HCT116 (cell line): ENCODE measurements at regions not wholly inside any gene's neighbourhood (a gene's known extent, or its start where the extent isn't known, plus 50 kb on each side); places are given as distances from the start of the nearest gene placed in this dataset.

Experiments
- ATAC-seq: fragments of 200-7000 bp; cut with Tn5 transposase; 2 replicates; pipeline ENCODE4 v1.9.1; 2020; ENCODE audit warnings: mild to moderate bottlenecking, moderate library complexity
- BruUV-seq: library from RNA; stranded (reverse); fragments of 400-500 nt; replicated peaks from 2 replicates; lab custom pipeline; 2021; lab: Mats Ljungman, UMichigan
- CTCF ChIA-PET: fragments of 300-600 bp; sonication (Branson Sonifier 250); formaldehyde crosslinking; loops from one replicate; lab custom pipeline; 2021; ENCODE audit warnings: antibody characterized with exemption; lab: Charles Lee
- POLR2A ChIA-PET: fragments of 300-600, 350-600 bp; sonication (Branson Sonifier 250); formaldehyde crosslinking; loops from one replicate; lab custom pipeline; 2021; ENCODE audit warnings: antibody characterized with exemption; lab: Charles Lee
- RAD21 ChIA-PET, 2 experiments: fragments of 300-600 bp; sonication (Branson Sonifier 250); formaldehyde crosslinking; loops; one replicate each; lab custom pipeline; 2023; ENCODE audit warnings: low total read pairs in 2 of 2; ENCODE audit not compliant: uncharacterized antibody in 2 of 2, unreplicated experiment in 2 of 2, low non-redundant PET in 1 of 2; lab: Charles Lee
- DNase-seq: peaks from one replicate; pipeline ENCODE4 v3.0.0-alpha.2; 2010; ENCODE audit warnings: low read depth, low spot score
- H2AFZ ChIP-seq: fragments of 200-600 bp; shearing (Covaris generic), sonication (generic); 2 replicates; pipeline ENCODE4 v1.6.1; 2017; ENCODE audit warnings: low read depth, mixed run types, mixed read lengths, antibody characterized with exemption, low read length; ENCODE audit not compliant: poor library complexity, severe bottlenecking
- H3K27ac ChIP-seq: 2 replicates; pipeline ENCODE4 v1.5.1; 2012; ENCODE audit warnings: low read depth, low read length
- H3K27me3 ChIP-seq: fragments of 200-600 bp; sonication (generic); 2 replicates; pipeline ENCODE4 v1.6.1; 2016; ENCODE audit warnings: mixed run types, low read length, mixed read lengths; ENCODE audit not compliant: insufficient read depth
- H3K36me3 ChIP-seq, 2 experiments: fragments of 200-500 bp in 1 of 2; fragments of 200-600 bp in 1 of 2; sonication (Bioruptor generic) in 1 of 2; sonication (generic) in 1 of 2; 2 replicates each; pipeline versions ENCODE4 v1.5.1 to v1.6.1; 2014 to 2016; ENCODE audit warnings: low read length in 2 of 2, inconsistent platforms in 1 of 2, mixed read lengths in 1 of 2, mixed run types in 1 of 2; ENCODE audit not compliant: insufficient read depth in 2 of 2, control insufficient read depth in 1 of 2
- H3K4me1 ChIP-seq, 2 experiments: fragments of 200-600 bp in 1 of 2; sonication (generic) in 1 of 2; 2 replicates each; pipeline versions ENCODE4 v1.5.1 to v1.6.1; 2012 to 2017; ENCODE audit warnings: low read length in 2 of 2, inconsistent platforms in 1 of 2, mild to moderate bottlenecking in 1 of 2, mixed read lengths in 1 of 2, mixed run types in 1 of 2, moderate library complexity in 1 of 2; ENCODE audit not compliant: insufficient read depth in 2 of 2, control insufficient read depth in 1 of 2
- H3K4me2 ChIP-seq: fragments of 200-600 bp; sonication (generic); 2 replicates; pipeline ENCODE4 v1.6.1; 2017; ENCODE audit warnings: mixed run types, low read length, mixed read lengths
- H3K4me3 ChIP-seq, 2 experiments: fragments of 200-600 bp in 1 of 2; sonication (generic) in 1 of 2; replicated peaks in 1 of 2; 2 replicates each; pipeline ENCODE4 v1.5.1; 2011 to 2016; ENCODE audit warnings: low read length in 2 of 2, control low read depth in 1 of 2, low read depth in 1 of 2, mild to moderate bottlenecking in 1 of 2, mixed read lengths in 1 of 2, mixed run types in 1 of 2
- H3K79me2 ChIP-seq: fragments of 200-600 bp; sonication (generic); 2 replicates; pipeline ENCODE4 v1.6.1; 2017; ENCODE audit warnings: mild to moderate bottlenecking, mixed run types, low read length, moderate library complexity, mixed read lengths; ENCODE audit not compliant: insufficient read depth
- H3K9ac ChIP-seq: fragments of 200-600 bp; sonication (generic); 2 replicates; pipeline ENCODE4 v1.6.1; 2016; ENCODE audit warnings: low read length, mixed read lengths
- H3K9me2 ChIP-seq: fragments of 200-600 bp; sonication (generic), shearing (Covaris generic); 2 replicates; pipeline ENCODE4 v1.6.1; 2017; ENCODE audit warnings: mixed run types, mild to moderate bottlenecking, moderate library complexity; ENCODE audit not compliant: insufficient read depth
- H3K9me3 ChIP-seq, 2 experiments: fragments of 200-500 bp in 1 of 2; fragments of 200-600 bp in 1 of 2; sonication (Bioruptor generic) in 1 of 2; sonication (generic) in 1 of 2; 2 replicates each; pipeline ENCODE4 v1.6.1; 2014 to 2017; ENCODE audit warnings: low read length in 2 of 2, mixed read lengths in 2 of 2, inconsistent platforms in 1 of 2, low read depth in 1 of 2, mild to moderate bottlenecking in 1 of 2, mixed run types in 1 of 2, moderate library complexity in 1 of 2; ENCODE audit not compliant: control insufficient read depth in 1 of 2, insufficient read depth in 1 of 2
- H4K20me1 ChIP-seq: fragments of 200-600 bp; sonication (generic), shearing (Covaris generic); 2 replicates; pipeline ENCODE4 v1.6.1; 2017; ENCODE audit warnings: mixed run types, mild to moderate bottlenecking, moderate library complexity; ENCODE audit not compliant: insufficient read depth
- CTCF ChIP-seq, 3 experiments: fragments of 200-600 bp in 1 of 3; sonication (generic) in 1 of 3; IDR thresholded peaks in 2 of 3; conservative IDR thresholded peaks in 1 of 3; 2 replicates each; pipeline ENCODE4 v1.5.1; 2012 to 2017; ENCODE audit warnings: low read depth in 2 of 3, low read length in 2 of 3, antibody characterized with exemption in 1 of 3, borderline replicate concordance in 1 of 3, control low read depth in 1 of 3, mild to moderate bottlenecking in 1 of 3, mixed read lengths in 1 of 3, mixed run types in 1 of 3, moderate library complexity in 1 of 3; ENCODE audit not compliant: insufficient read depth in 1 of 3
- MAX ChIP-seq: IDR thresholded peaks from 2 replicates; pipeline ENCODE4 v1.6.1; 2012
- POLR2A ChIP-seq: IDR thresholded peaks from 2 replicates; pipeline ENCODE4 v1.7.0; 2011; ENCODE audit warnings: borderline replicate concordance; ENCODE audit not compliant: insufficient read depth, insufficient read length; ENCODE audit errors: extremely low read depth
- REST ChIP-seq: IDR thresholded peaks from 2 replicates; pipeline ENCODE4 v1.6.1; 2012; ENCODE audit warnings: low read depth
- SIN3A ChIP-seq: IDR thresholded peaks from 2 replicates; pipeline ENCODE4 v1.6.1; 2012; ENCODE audit warnings: low read depth
- intact Hi-C: fragments of 100-400 bp; cut with micrococcal nuclease; formaldehyde crosslinking; loops from 2 replicates; pipeline ENCODE4 v1.10.0; 2022

GRCh38 chr7:125125315-125125714, 195.7 kb upstream of the POT1 start (continued):
- TF ChIP-seq REST, result no peak
- no peak for TF ChIP-seq SIN3A
- TF ChIP-seq MAX, result no peak

GRCh38 chr7:125122173-125122572, 192.5 kb upstream of the POT1 start:
- H3K4me1 ChIP-seq, result no peaks in the 10 kb centered on the region
- no peak overlapping the region for H2AFZ ChIP-seq
- intact Hi-C loops, result no loop called here
- H3K79me2 ChIP-seq, result no peaks in the 10 kb centered on the region
- no peak overlapping the region for H3K4me3 ChIP-seq
- BruUV-seq, result no TSS peak
- ATAC-seq, result no peak
- DNase-seq, result no peak
- no peak overlapping the region for H3K4me2 ChIP-seq
- CTCF ChIA-PET, result no interaction called here
- no peaks in the 10 kb centered on the region for H3K27me3 ChIP-seq
- POLR2A ChIA-PET, result no interaction called here
- RAD21 ChIA-PET, result no interaction called here
- H3K36me3 ChIP-seq, result no peaks in the 10 kb centered on the region
- H3K9me3 ChIP-seq, result no peaks in the 10 kb centered on the region
- H3K9ac ChIP-seq, result no peak overlapping the region
- no peaks in the 10 kb centered on the region for H4K20me1 ChIP-seq
- no peak overlapping the region for H3K27ac ChIP-seq
- no peaks in the 10 kb centered on the region for H3K9me2 ChIP-seq
- TF ChIP-seq CTCF (IDR thresholded peaks at IDR 0.05 in 2 of 3, conservative IDR thresholded peaks at IDR 0.05 in 1 of 3; ENCODE audit: borderline replicate concordance in 1 of 3, insufficient read depth in 1 of 3, low read depth in 2 of 3, low read length in 2 of 3), result no peak
- TF ChIP-seq REST, result no peak
- TF ChIP-seq POLR2A, result no peak
